NCI-H510A (cell line): ENCODE measurements at regions not wholly inside any gene's neighbourhood (a gene's known extent, or its start where the extent isn't known, plus 50 kb on each side); places are given as distances from the start of the nearest gene placed in this dataset.
"Not testable (repeated sequence)": the region's sequence is repeated elsewhere in the genome, so short reads cannot be mapped to it uniquely, and the experiment has no call there.

Experiments
- DNase-seq: peaks from one replicate; lab custom pipeline; 2025; lab: John Stamatoyannopoulos, UW

- no peak for DNase-seq
Measured at GRCh38 chr2:222760301-222760897, 88.9 kb downstream of the MOGAT1 start.

- DNase-seq: no peak
Measured at GRCh38 chr2:222761888-222762287, 90.4 kb downstream of the MOGAT1 start.

GRCh38 chr2:222762342-222762741 is 90.9 kb downstream of the MOGAT1 start:
- no peak for DNase-seq

- DNase-seq: not testable (repeated sequence)
Measured at GRCh38 chr2:222765883-222766282, 94.4 kb downstream of the MOGAT1 start.

- not testable (repeated sequence) for DNase-seq
Measured at GRCh38 chr2:222768019-222768418, 92.8 kb upstream of the ACSL3 start.

- no peak for DNase-seq
Measured at GRCh38 chr2:222769446-222769845, 91.4 kb upstream of the ACSL3 start.

- no peak for DNase-seq
Measured at GRCh38 chr2:222769941-222770340, 90.9 kb upstream of the ACSL3 start.

GRCh38 chr2:222771832-222772231 is 89.0 kb upstream of the ACSL3 start:
- DNase-seq: no peak

- DNase-seq: no peak
Measured at GRCh38 chr2:222774941-222775340, 85.9 kb upstream of the ACSL3 start.

GRCh38 chr2:222776792-222777191 is 84.0 kb upstream of the ACSL3 start:
- no peak for DNase-seq

- no peak for DNase-seq
Measured at GRCh38 chr2:222778400-222778799, 82.4 kb upstream of the ACSL3 start.

GRCh38 chr2:222779145-222779832 is 81.5 kb upstream of the ACSL3 start:
- no peak for DNase-seq

GRCh38 chr2:222780051-222780450 is 80.8 kb upstream of the ACSL3 start:
- DNase-seq: no peak

- no peak for DNase-seq
Measured at GRCh38 chr2:222782201-222782730, 78.6 kb upstream of the ACSL3 start.

GRCh38 chr2:222783592-222783991 is 77.2 kb upstream of the ACSL3 start:
- DNase-seq: no peak

GRCh38 chr2:222790932-222791331 is 69.9 kb upstream of the ACSL3 start:
- no peak for DNase-seq

GRCh38 chr2:222792001-222792611 is 68.7 kb upstream of the ACSL3 start:
- no peak for DNase-seq

- DNase-seq: no peak
Measured at GRCh38 chr2:222794585-222795449, 66.0 kb upstream of the ACSL3 start.

GRCh38 chr2:222795450-222796357 is 65.1 kb upstream of the ACSL3 start:
- DNase-seq: no peak

- DNase-seq: peak; percentile 9
Measured at GRCh38 chr2:222796413-222797103, 64.3 kb upstream of the ACSL3 start.

GRCh38 chr2:222797261-222797660 is 63.6 kb upstream of the ACSL3 start:
- DNase-seq: no peak
